ENCODE measurements at regions not wholly inside any gene's neighbourhood (a gene's known extent, or its start where the extent isn't known, plus 50 kb on each side); places are given as distances from the start of the nearest gene placed in this dataset.

GRCh38 chr4:179582164-179582905 is 2140.1 kb upstream of the AGA start:
- Histone ChIP-seq H3K27ac (ENCODE audit: low read depth, low read length) (no peak overlapping the region), H3K27me3 (ENCODE audit: control insufficient read depth, insufficient read depth, low read length) (no peaks in the 10 kb centered on the region), H3K9ac (ENCODE audit: low read length) (no peak overlapping the region), H3K4me1 (ENCODE audit: control insufficient read depth, insufficient read depth, low read length) (no peaks in the 10 kb centered on the region), H3K36me3 (ENCODE audit: control insufficient read depth, insufficient read depth, low read length) (no peaks in the 10 kb centered on the region), H3K4me3 (ENCODE audit: low read length) (no peak overlapping the region)

- H3K27me3 ChIP-seq (ENCODE audit: control insufficient read depth, insufficient read depth, low read length) = no peaks in the 10 kb centered on the region
- no peak overlapping the region for H3K9ac ChIP-seq (ENCODE audit: low read length)
- H3K4me1 ChIP-seq (ENCODE audit: control insufficient read depth, insufficient read depth, low read length) = no peaks in the 10 kb centered on the region
- no peak overlapping the region for H3K27ac ChIP-seq (ENCODE audit: low read depth, low read length)
- no peaks in the 10 kb centered on the region for H3K36me3 ChIP-seq (ENCODE audit: control insufficient read depth, insufficient read depth, low read length)
- H3K4me3 ChIP-seq (ENCODE audit: low read length) = no peak overlapping the region
Observed at GRCh38 chr4:179583221-179583620, 2141.0 kb upstream of the AGA start.

GRCh38 chr4:179584101-179584500 is 2141.9 kb upstream of the AGA start:
- Histone ChIP-seq H3K9ac (ENCODE audit: low read length) (no peak overlapping the region), H3K36me3 (ENCODE audit: control insufficient read depth, insufficient read depth, low read length) (no peaks in the 10 kb centered on the region), H3K27ac (ENCODE audit: low read depth, low read length) (no peak overlapping the region), H3K27me3 (ENCODE audit: control insufficient read depth, insufficient read depth, low read length) (no peaks in the 10 kb centered on the region), H3K4me3 (ENCODE audit: low read length) (no peak overlapping the region), H3K4me1 (ENCODE audit: control insufficient read depth, insufficient read depth, low read length) (no peaks in the 10 kb centered on the region)

- no peaks in the 10 kb centered on the region for H3K27me3 ChIP-seq (ENCODE audit: control insufficient read depth, insufficient read depth, low read length)
- no peak overlapping the region for H3K4me3 ChIP-seq (ENCODE audit: low read length)
Observed at GRCh38 chr4:179585761-179586160, 2143.5 kb upstream of the AGA start.

GRCh38 chr4:179586460-179586859 is 2144.2 kb upstream of the AGA start:
- H3K9ac ChIP-seq (ENCODE audit: low read length) = no peak overlapping the region
- H3K27ac ChIP-seq (ENCODE audit: low read depth, low read length) = no peak overlapping the region
- no peaks in the 10 kb centered on the region for H3K27me3 ChIP-seq (ENCODE audit: control insufficient read depth, insufficient read depth, low read length)
- H3K4me1 ChIP-seq (ENCODE audit: control insufficient read depth, insufficient read depth, low read length) = no peaks in the 10 kb centered on the region
- H3K36me3 ChIP-seq (ENCODE audit: control insufficient read depth, insufficient read depth, low read length) = no peaks in the 10 kb centered on the region
- H3K4me3 ChIP-seq (ENCODE audit: low read length) = no peak overlapping the region

More at GRCh38 chr4:179585761-179586160, 2143.5 kb upstream of the AGA start:
- Histone ChIP-seq H3K27ac (ENCODE audit: low read depth, low read length) (no peak overlapping the region), H3K9ac (ENCODE audit: low read length) (no peak overlapping the region), H3K36me3 (ENCODE audit: control insufficient read depth, insufficient read depth, low read length) (no peaks in the 10 kb centered on the region), H3K4me1 (ENCODE audit: control insufficient read depth, insufficient read depth, low read length) (no peaks in the 10 kb centered on the region)

DNA sequence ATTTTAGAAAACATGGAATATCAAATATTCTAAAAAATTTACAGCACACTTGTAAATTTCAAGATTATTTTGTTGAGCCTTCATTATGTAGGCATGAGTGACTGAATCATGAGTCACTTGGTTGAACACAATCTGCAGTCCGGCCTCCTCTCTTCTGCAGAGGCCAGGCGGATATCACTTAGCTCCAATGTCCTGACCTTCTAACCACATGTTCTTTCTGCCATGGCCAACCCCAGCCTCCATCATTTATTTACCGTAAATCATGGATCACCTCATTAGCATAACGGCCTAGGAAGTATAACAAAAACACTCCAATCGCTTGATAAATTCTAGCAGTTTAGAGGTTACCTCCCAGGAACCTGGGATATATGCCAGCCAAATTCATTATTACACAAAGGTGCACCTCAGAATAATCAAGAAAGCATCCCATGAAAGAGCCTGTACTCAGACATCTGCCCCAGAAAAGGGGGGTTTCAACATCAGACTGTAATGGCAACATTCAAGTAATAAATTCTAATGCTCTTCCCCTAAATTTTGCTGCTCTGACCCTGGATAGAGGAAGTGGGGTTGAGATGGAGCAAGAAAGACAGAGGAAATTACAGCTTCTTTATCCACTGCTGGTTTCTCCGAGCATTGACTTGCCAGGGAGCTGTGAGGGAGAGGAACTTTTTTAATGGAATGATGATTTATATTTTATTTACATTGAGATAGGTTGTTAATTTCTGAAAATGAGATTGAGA is 2153.6 kb upstream of the AGA start:
- no peak overlapping the region for H3K4me3 ChIP-seq (ENCODE audit: low read length)
- H3K9ac ChIP-seq (ENCODE audit: low read length) = no peak overlapping the region
- no peaks in the 10 kb centered on the region for H3K27me3 ChIP-seq (ENCODE audit: control insufficient read depth, insufficient read depth, low read length)
- H3K36me3 ChIP-seq (ENCODE audit: control insufficient read depth, insufficient read depth, low read length) = no peaks in the 10 kb centered on the region
- no peaks in the 10 kb centered on the region for H3K4me1 ChIP-seq (ENCODE audit: control insufficient read depth, insufficient read depth, low read length)
- no peak overlapping the region for H3K27ac ChIP-seq (ENCODE audit: low read depth, low read length)

DNA sequence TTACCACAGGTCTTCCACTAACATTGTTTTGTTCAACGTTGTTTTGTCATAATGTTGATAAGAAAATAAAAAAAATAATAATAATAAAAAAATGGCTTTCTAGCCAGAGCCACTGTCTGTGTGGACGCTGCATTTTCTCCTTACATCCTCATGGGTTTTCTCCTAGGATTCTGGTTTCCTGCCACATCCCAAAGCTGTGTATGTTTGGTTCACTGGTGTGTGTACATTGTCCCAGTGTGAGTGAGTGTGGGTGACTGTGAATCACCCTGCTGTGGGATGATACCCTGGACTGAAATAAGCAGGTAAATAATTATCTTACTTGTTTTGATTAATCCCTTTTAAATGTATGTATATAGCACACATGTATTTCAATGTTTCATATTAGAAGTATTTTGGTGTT is 2154.4 kb upstream of the AGA start:
- Histone ChIP-seq H3K4me1 (ENCODE audit: control insufficient read depth, insufficient read depth, low read length) (no peaks in the 10 kb centered on the region), H3K4me3 (ENCODE audit: low read length) (no peak overlapping the region), H3K27ac (ENCODE audit: low read depth, low read length) (no peak overlapping the region), H3K36me3 (ENCODE audit: control insufficient read depth, insufficient read depth, low read length) (no peaks in the 10 kb centered on the region), H3K9ac (ENCODE audit: low read length) (no peak overlapping the region), H3K27me3 (ENCODE audit: control insufficient read depth, insufficient read depth, low read length) (no peaks in the 10 kb centered on the region)

- Histone ChIP-seq H3K36me3 (ENCODE audit: control insufficient read depth, insufficient read depth, low read length) (no peaks in the 10 kb centered on the region), H3K27ac (ENCODE audit: low read depth, low read length) (no peak overlapping the region), H3K9ac (ENCODE audit: low read length) (no peak overlapping the region), H3K4me1 (ENCODE audit: control insufficient read depth, insufficient read depth, low read length) (no peaks in the 10 kb centered on the region), H3K27me3 (ENCODE audit: control insufficient read depth, insufficient read depth, low read length) (no peaks in the 10 kb centered on the region), H3K4me3 (ENCODE audit: low read length) (no peak overlapping the region)
Observed at GRCh38 chr4:179597301-179597700, 2155.1 kb upstream of the AGA start.

DNA sequence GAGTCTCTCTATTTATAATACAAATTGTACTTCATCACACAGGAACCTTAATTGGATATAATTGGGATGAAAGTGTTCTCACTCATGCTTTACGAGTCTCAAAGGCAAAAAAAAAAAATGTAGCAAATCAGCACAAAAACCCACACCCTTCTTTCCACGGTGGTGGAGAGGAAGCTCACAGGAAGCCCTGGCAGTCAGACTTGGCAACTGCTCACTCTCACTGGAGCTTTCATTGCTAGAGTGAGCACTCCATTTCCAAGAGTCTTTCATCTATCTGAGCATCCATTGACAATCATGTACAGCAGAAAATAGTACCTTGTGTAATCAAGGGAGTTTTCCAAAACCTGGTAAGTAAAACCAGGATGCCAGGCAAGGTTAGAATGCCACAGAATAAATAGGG is 2159.4 kb upstream of the AGA start:
- Histone ChIP-seq H3K4me3 (ENCODE audit: low read length) (no peak overlapping the region), H3K27ac (ENCODE audit: low read depth, low read length) (no peak overlapping the region), H3K36me3 (ENCODE audit: control insufficient read depth, insufficient read depth, low read length) (no peaks in the 10 kb centered on the region), H3K9ac (ENCODE audit: low read length) (no peak overlapping the region), H3K27me3 (ENCODE audit: control insufficient read depth, insufficient read depth, low read length) (no peaks in the 10 kb centered on the region), H3K4me1 (ENCODE audit: control insufficient read depth, insufficient read depth, low read length) (no peaks in the 10 kb centered on the region)

DNA sequence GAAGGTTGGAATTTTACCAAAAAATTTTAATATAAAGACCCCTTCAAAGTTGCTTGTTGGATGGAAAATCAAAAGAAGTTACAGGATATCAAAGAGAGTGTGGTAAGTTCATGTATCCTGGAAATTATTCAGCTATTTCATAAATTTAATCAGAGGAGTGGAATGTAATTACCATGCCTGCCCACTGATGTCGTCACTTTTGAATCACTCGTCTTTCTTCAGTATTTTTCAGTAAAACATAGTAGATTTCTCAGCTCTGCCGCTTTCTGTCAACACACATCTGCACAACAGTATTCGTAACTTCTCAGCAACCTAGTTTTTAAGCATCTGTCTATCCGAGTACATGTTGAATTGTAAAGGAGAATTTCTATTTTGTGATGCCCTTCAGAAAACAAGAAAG is 2163.0 kb upstream of the AGA start:
- Histone ChIP-seq H3K4me3 (ENCODE audit: low read length) (no peak overlapping the region), H3K27ac (ENCODE audit: low read depth, low read length) (no peak overlapping the region), H3K4me1 (ENCODE audit: control insufficient read depth, insufficient read depth, low read length) (no peaks in the 10 kb centered on the region)

GRCh38 chr4:179607003-179607402 is 2164.8 kb upstream of the AGA start:
- Histone ChIP-seq H3K4me3 (ENCODE audit: low read length) (no peak overlapping the region), H3K27ac (ENCODE audit: low read depth, low read length) (no peak overlapping the region)

More for the DNA sequence above, 2163.0 kb upstream of the AGA start:
- no peaks in the 10 kb centered on the region for H3K36me3 ChIP-seq (ENCODE audit: control insufficient read depth, insufficient read depth, low read length)
- no peaks in the 10 kb centered on the region for H3K27me3 ChIP-seq (ENCODE audit: control insufficient read depth, insufficient read depth, low read length)
- H3K9ac ChIP-seq (ENCODE audit: low read length) = no peak overlapping the region

DNA sequence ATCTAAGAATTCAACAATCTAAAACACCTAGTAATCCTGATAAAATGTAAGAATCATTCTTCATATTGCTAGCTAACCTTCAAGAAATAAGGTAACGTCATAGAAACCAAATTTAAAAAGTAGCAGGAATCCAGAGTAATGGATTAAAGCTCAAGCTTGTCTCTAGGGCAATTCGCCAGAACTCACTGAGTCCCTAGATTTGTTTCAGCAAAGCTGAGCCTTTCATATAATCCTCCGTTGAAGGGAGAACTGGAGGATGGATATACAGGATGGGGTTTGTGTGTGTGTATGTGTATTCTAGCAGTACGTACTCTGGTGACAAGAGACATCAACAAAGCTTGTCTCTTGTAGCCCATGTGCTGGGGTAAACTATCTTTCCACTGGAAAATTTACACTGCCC is 2173.5 kb upstream of the AGA start:
- Histone ChIP-seq H3K27me3 (ENCODE audit: control insufficient read depth, insufficient read depth, low read length) (no peaks in the 10 kb centered on the region), H3K4me3 (ENCODE audit: low read length) (no peak overlapping the region), H3K4me1 (ENCODE audit: control insufficient read depth, insufficient read depth, low read length) (no peaks in the 10 kb centered on the region), H3K27ac (ENCODE audit: low read depth, low read length) (no peak overlapping the region), H3K36me3 (ENCODE audit: control insufficient read depth, insufficient read depth, low read length) (no peaks in the 10 kb centered on the region), H3K9ac (ENCODE audit: low read length) (no peak overlapping the region)

More at GRCh38 chr4:179607003-179607402, 2164.8 kb upstream of the AGA start:
- no peak overlapping the region for H3K9ac ChIP-seq (ENCODE audit: low read length)
- no peaks in the 10 kb centered on the region for H3K36me3 ChIP-seq (ENCODE audit: control insufficient read depth, insufficient read depth, low read length)
- no peaks in the 10 kb centered on the region for H3K27me3 ChIP-seq (ENCODE audit: control insufficient read depth, insufficient read depth, low read length)
- H3K4me1 ChIP-seq (ENCODE audit: control insufficient read depth, insufficient read depth, low read length) = no peaks in the 10 kb centered on the region

- H3K36me3 ChIP-seq (ENCODE audit: control insufficient read depth, insufficient read depth, low read length) = no peaks in the 10 kb centered on the region
- H3K27me3 ChIP-seq (ENCODE audit: control insufficient read depth, insufficient read depth, low read length) = no peaks in the 10 kb centered on the region
- H3K27ac ChIP-seq (ENCODE audit: low read depth, low read length) = no peak overlapping the region
- no peak overlapping the region for H3K4me3 ChIP-seq (ENCODE audit: low read length)
- no peaks in the 10 kb centered on the region for H3K4me1 ChIP-seq (ENCODE audit: control insufficient read depth, insufficient read depth, low read length)
- H3K9ac ChIP-seq (ENCODE audit: low read length) = no peak overlapping the region
Observed at GRCh38 chr4:179618966-179619365, 2176.7 kb upstream of the AGA start.
